NCI-H82 (cell line): ENCODE measurements at regions not wholly inside any gene's neighbourhood (a gene's known extent, or its start where the extent isn't known, plus 50 kb on each side); places are given as distances from the start of the nearest gene placed in this dataset.
"Not testable (repeated sequence)": the region's sequence is repeated elsewhere in the genome, so short reads cannot be mapped to it uniquely, and the experiment has no call there.

Experiments
- DNase-seq: peaks from one replicate; lab custom pipeline; 2025; lab: John Stamatoyannopoulos, UW

- no peak for DNase-seq
Measured at GRCh38 chrX:36650622-36651021, 357.5 kb upstream of the FAM47C start.

DNA sequence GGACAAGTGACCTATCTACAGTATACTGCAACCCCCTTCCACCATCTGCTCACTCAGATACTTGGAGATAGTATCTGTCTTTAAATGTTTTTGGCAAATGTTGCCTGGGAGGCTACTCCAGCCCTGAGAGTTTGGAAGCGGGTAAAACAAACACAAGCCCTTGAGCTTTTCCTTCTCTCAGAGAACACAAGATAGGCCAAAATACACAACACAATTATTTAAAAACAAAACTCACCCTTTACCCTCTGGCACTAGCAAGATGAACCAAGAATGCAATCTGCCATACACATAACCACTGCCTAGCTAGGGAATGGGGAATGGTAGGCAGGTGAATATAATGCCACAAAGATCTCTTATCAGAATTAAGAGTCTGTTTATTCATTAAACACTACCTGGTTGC lies 324.7 kb upstream of the FAM47C start:
- DNase-seq, result no peak

GRCh38 chrX:36684053-36684452 lies 324.1 kb upstream of the FAM47C start:
- no peak for DNase-seq

GRCh38 chrX:36721990-36722389 lies 286.2 kb upstream of the FAM47C start:
- no peak for DNase-seq

DNA sequence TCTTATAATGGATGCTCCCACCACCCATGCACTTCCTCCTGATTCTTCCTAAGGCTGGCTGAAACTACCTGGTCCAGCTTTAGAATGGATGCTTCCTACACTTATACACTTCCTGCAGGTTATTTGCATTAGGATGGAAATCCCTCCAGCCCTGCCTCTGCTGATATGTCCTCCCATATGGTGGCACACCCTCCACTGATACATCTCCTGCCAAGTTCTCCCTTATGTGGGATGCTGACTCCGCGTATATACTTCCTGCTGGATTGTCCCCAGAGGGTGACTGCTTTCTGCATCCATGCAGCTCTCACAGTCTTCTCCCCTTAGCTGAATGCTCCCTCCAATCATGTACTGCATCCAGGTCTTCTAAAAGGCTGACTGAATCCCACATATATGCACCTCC lies 254.6 kb upstream of the FAM47C start:
- no peak for DNase-seq

DNA sequence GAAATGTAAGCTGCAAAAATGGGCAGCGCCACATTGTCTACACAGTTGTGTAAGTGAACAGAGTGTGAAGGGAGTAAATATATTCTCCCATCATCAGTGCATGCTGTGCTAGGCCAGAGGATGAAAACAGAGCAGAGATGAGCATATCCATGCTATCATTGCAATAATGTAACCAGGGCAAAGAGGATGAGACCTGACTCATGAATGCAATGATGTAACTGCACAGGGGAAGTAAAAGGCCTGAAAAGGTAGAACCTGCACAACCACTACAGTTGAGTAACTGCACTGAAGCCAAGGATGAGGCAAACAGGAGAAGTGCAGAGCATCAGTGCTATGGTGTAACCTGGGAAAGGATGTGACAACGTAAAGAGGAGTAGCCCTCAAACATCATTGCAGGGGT lies 220.4 kb upstream of the FAM47C start:
- DNase-seq, result no peak

DNA sequence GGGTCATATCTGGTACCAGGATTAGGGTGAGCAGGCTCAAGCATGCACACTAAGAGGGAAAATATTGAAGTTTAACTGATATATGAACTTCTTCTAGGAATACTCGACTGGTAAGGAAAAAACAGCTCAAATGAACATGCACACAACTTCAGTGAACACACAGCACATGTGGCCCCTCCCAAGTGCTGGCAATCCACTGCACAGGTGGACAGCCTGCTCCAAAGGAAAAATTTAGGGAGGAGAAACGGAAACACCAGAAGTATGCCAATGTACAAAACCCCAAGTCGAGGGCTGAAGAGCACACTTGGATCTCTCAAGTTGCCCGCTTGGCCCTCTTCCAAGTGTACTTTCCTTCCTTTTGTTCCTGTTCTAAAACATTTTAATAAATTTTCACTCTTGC lies 205.0 kb upstream of the FAM47C start:
- DNase-seq, result no peak

DNA sequence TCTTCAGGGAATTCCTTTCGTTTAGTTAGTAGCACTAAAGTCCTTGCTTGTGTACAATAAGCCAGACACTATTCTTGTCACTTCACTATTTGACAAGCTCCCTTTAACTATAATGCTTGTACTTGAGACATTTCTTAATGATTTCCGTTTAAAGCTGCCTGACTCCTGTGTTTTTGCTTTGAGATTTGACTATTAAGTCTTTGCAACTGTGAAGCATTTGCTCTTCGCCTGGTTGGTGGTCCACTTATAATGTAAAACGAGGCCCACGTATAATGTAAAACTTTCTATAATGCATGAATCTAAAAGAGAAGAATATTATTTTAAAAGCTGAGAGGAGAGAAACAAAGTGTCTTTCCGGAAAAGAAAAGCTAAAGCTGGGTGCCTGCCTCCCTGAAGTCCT lies 204.1 kb upstream of the FAM47C start:
- no peak for DNase-seq

DNA sequence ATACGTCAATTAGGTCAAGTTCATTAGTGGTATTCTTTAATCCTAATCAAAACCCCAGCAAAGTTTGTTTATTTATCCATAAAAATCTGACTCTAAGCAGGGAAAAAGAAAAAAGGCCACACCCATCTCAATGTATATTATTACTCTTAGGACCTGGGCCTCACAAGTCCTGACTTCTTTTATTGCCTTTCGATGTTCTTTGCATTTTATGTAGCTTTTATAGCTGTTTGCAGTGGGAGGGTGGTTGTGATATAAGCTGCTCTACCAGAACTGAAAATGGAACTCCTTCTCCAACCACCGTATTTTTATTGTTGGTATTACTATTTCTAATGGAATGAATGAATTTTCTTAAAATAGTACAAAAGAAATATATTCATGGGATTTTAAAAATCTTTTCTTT lies 163.3 kb upstream of the FAM47C start:
- DNase-seq, result no peak

GRCh38 chrX:36847496-36847895 lies 160.7 kb upstream of the FAM47C start:
- no peak for DNase-seq

- DNase-seq, result no peak
Measured at GRCh38 chrX:36849407-36849806, 158.8 kb upstream of the FAM47C start.

- peak; percentile 6 for DNase-seq
Measured at GRCh38 chrX:36856849-36857248, 151.3 kb upstream of the FAM47C start.

DNA sequence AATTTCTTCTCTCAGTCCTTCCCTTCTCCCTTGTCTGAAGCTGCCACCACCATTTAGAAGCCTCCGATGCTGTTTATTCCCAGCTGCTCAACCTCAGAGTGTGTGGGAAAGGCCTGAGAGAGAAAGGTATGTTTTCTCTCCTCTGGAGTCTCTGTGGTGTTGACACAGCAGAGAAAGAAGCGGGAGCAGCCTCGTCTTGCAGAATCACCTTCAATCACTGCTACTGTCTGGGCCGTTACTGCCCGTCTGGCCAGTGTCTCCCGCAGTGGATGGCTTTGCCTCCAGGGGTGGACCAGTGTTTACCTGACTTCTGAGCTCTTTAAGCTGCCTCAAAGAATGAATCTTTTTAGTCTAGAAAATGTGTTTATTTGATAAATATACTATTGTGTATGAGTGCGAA lies 148.9 kb upstream of the FAM47C start:
- DNase-seq, result no peak

- no peak for DNase-seq
Measured at GRCh38 chrX:36861601-36862000, 146.6 kb upstream of the FAM47C start.

DNA sequence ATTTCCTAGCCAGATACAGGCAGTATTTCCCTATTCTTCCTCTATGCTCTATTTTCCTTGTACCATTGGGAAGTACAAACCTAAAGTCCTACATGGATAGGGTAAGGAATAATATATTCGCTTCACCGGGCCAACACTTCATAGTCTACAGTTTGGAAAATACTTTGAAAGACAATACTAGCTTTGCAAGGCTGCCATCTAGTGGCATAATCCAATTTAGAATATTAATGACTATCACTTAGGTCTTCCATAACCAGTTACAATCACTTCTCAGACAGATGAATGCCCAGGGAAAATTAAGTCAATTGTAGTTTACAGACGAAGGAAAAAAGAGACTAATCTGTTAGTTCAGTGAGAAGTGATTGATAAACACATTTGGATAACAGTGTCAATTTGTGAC lies 141.0 kb upstream of the FAM47C start:
- DNase-seq, result peak; percentile 68

- DNase-seq, result no peak
Measured at GRCh38 chrX:36868592-36868991, 139.6 kb upstream of the FAM47C start.

- DNase-seq, result no peak
Measured at GRCh38 chrX:36869457-36869856, 138.7 kb upstream of the FAM47C start.

DNA sequence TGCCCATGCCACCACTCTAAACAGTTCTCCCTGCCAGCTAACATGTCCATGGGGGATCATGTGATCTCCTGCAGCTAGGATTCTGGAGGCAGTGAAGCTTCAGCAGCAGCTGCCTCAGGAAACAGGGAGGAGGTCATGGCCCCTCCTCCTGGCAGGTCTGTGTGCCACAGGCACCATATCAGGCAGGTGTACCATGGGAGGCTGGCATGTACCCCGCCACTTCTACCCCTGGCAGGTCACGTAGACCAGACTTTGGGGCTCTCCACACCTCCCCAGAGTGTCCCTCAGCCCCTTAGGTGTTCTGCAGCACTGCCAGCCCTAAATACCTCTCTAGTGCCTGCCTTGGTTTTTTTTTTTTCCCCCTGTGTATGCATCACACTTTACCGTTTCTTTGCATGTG lies 110.5 kb upstream of the FAM47C start:
- DNase-seq, result no peak

DNA sequence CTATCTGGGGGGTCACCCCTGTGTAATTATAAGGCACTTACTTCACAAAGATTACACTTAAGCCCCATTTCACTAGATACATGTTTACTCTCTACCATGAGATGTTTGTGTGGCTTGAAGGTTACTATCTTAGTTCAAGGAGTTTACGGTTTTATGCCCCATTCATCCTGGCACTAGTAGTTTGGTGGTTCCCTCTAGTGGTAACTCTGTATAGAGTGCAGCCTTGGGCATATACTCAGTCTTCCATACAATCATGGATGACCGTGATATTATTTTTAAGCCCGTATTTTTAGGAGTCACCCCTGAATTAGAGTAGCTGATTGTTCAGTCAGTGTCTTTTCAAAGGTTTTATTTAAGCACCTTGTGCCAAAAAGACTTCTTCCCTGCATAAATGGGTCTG lies 109.9 kb upstream of the FAM47C start:
- peak; percentile 59 for DNase-seq

DNA sequence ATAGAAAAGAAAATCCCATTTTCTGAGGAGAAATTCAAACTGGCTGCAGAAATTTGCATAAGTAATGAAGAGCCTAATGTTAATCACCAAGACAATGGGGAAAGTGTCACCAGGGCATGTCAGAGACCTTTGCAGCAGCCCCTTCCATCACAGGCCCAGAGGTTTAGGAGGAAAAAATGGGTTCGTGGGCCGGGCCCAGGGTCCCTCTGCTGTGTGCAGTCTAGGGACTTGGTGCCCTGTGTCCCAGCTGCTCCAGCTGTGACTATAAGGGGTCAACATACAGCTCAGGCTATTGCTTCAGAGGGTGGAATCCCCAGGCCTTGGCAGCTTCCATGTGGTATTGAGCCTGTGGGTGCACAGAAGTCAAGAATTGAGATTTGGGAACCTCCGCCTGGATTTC lies 103.6 kb upstream of the FAM47C start:
- DNase-seq, result not testable (repeated sequence)

- peak; percentile 46 for DNase-seq
Measured at GRCh38 chrX:36908801-36909675, 99.1 kb upstream of the FAM47C start.

GRCh38 chrX:36909676-36910030 lies 98.5 kb upstream of the FAM47C start:
- no peak for DNase-seq

DNA sequence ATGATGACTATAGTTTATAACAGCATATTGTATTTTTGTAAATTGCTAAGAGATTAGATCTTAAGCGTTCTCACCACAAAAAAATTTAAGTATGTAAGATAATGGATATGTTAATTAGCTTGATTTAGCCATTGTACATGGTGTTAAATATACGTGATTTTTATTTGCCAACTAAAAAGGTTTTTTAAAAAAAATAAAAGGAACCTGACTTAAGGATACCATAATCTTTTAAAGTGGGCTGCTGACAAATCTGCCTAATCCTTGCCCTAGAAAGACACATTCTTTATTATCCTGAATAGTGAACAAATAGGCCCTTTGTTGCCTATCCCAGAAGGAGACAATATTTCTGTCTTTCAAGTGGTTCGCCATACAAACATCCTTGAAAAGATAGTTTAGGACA lies 94.6 kb upstream of the FAM47C start:
- DNase-seq, result no peak

GRCh38 chrX:36916941-36917340 lies 91.2 kb upstream of the FAM47C start:
- no peak for DNase-seq
